Uterus (tissue), 2 donors: ENCODE measurements at regions not wholly inside any gene's neighbourhood (a gene's known extent, or its start where the extent isn't known, plus 50 kb on each side); places are given as distances from the start of the nearest gene placed in this dataset.

Experiments
- CTCF ChIP-seq, 4 experiments: fragments of 200-600 bp in 2 of 4; fragments of 450-650 bp in 2 of 4; sonication (generic) in 2 of 4; IDR thresholded peaks; one replicate each; pipeline ENCODE4 v1.5.1; 2016 to 2019; ENCODE audit warnings: antibody characterized with exemption in 4 of 4, mild to moderate bottlenecking in 2 of 4, moderate library complexity in 1 of 4
- POLR2A ChIP-seq, 2 donors: fragments of 450-650 bp; IDR thresholded peaks; one replicate each; pipeline ENCODE4 v1.6.1; 2016; ENCODE audit warnings: antibody characterized with exemption in 2 of 2, mild to moderate bottlenecking in 1 of 2, moderate library complexity in 1 of 2

DNA sequence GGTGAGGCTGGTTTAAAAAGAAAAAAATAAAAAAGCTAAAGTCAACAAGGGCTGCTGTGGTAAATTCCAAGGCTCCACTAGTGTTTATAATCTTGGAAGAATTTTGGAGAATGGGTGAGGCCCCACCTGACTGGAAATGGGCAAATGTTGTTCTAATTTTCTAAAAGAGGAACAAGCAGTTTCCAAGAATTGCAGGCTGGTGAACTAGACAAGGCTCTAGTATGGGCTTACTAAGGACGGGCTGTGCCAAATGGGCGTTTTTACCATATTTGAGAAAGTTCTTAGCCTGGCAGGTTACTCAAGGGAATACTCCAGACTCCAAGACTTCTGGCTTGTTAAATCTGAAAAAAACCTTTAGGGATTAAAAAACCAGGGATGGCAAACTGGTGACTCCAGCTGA is 67.0 kb upstream of the ABHD2 start:
- no peak for TF ChIP-seq CTCF (IDR thresholded peaks at IDR 0.05)
- no peak for TF ChIP-seq POLR2A (IDR thresholded peaks at IDR 0.05)
